IMR-90 (cell line): ENCODE measurements at regions not wholly inside any gene's neighbourhood (a gene's known extent, or its start where the extent isn't known, plus 50 kb on each side); places are given as distances from the start of the nearest gene placed in this dataset.

Experiments
- ATAC-seq: fragments of 200-7000 bp; cut with Tn5 transposase; 2 replicates; pipeline ENCODE4 v1.9.1; 2020; ENCODE audit warnings: low read depth, mild to moderate bottlenecking, moderate library complexity
- BruUV-seq: library from RNA; stranded (reverse); fragments of 400-500 nt; replicated peaks from 2 replicates; lab custom pipeline; 2021; lab: Mats Ljungman, UMichigan
- CTCF ChIA-PET: fragments of 300-600 bp; formaldehyde crosslinking; extraction: SDS; loops from one replicate; lab custom pipeline; 2021; ENCODE audit warnings: antibody characterized with exemption; lab: Yijun Ruan, JAX
- POLR2A ChIA-PET: fragments of 300-600 bp; sonication (Branson Sonifier 250); formaldehyde crosslinking; loops from one replicate; lab custom pipeline; 2022; ENCODE audit warnings: antibody characterized with exemption; ENCODE audit not compliant: unreplicated experiment; lab: Charles Lee
- DNase-seq: peaks from one replicate; pipeline ENCODE4 v3.0.0; 2013
- H2AFZ ChIP-seq: replicated peaks from 2 replicates; pipeline ENCODE3; 2013; ENCODE audit warnings: low read length, mild to moderate bottlenecking; ENCODE audit not compliant: poor library complexity
- H2AK5ac ChIP-seq: 2 replicates; pipeline ENCODE4 v1.6.1; 2013; ENCODE audit warnings: low read depth, low read length, inconsistent platforms
- H2AK9ac ChIP-seq: replicated peaks from 2 replicates; pipeline ENCODE3; 2013; ENCODE audit warnings: mild to moderate bottlenecking, low read depth, low read length, moderate library complexity; ENCODE audit not compliant: poor library complexity
- H2BK120ac ChIP-seq: 2 replicates; pipeline ENCODE4 v1.6.1; 2013; ENCODE audit warnings: low read depth, low read length, inconsistent platforms
- H2BK15ac ChIP-seq: 3 replicates; pipeline ENCODE4 v1.6.1; 2013; ENCODE audit warnings: low read depth, low read length, inconsistent platforms
- H2BK20ac ChIP-seq: 2 replicates; pipeline ENCODE4 v1.6.1; 2013; ENCODE audit warnings: low read depth, mild to moderate bottlenecking, inconsistent platforms, low read length, moderate library complexity
- H2BK5ac ChIP-seq: 2 replicates; pipeline ENCODE4 v1.6.1; 2013; ENCODE audit warnings: mild to moderate bottlenecking, low read depth, low read length, inconsistent platforms; ENCODE audit not compliant: poor library complexity, severe bottlenecking
- H3K14ac ChIP-seq: replicated peaks from 2 replicates; pipeline ENCODE4 v1.6.1; 2013; ENCODE audit warnings: low read depth, low read length, inconsistent platforms
- H3K18ac ChIP-seq: 2 replicates; pipeline ENCODE4 v1.6.1; 2013; ENCODE audit warnings: low read depth, low read length, control low read depth
- H3K23ac ChIP-seq: 2 replicates; pipeline ENCODE4 v1.6.1; 2013; ENCODE audit warnings: low read depth, low read length, inconsistent platforms
- H3K27ac ChIP-seq: 2 replicates; pipeline ENCODE4 v1.5.1; 2013; ENCODE audit warnings: mild to moderate bottlenecking, control low read depth, low read length; ENCODE audit not compliant: insufficient read depth
- H3K27me3 ChIP-seq: 2 replicates; pipeline ENCODE4 v1.6.1; 2013; ENCODE audit warnings: low read length; ENCODE audit not compliant: control insufficient read depth, insufficient read depth
- H3K36me3 ChIP-seq: 2 replicates; pipeline ENCODE4 v1.6.1; 2013; ENCODE audit warnings: low read length, mixed read lengths; ENCODE audit not compliant: control insufficient read depth, insufficient read depth
- H3K4ac ChIP-seq: 2 replicates; pipeline ENCODE4 v1.6.1; 2013; ENCODE audit warnings: low read depth, low read length, inconsistent platforms
- H3K4me1 ChIP-seq: 2 replicates; pipeline ENCODE4 v1.6.1; 2013; ENCODE audit warnings: low read length, mixed read lengths; ENCODE audit not compliant: control insufficient read depth, insufficient read depth
- H3K4me2 ChIP-seq: 2 replicates; pipeline ENCODE4 v1.6.1; 2013; ENCODE audit warnings: low read depth, mild to moderate bottlenecking, control low read depth, low read length, moderate library complexity
- H3K4me3 ChIP-seq: 2 replicates; pipeline ENCODE4 v1.5.1; 2013; ENCODE audit warnings: low read depth, mild to moderate bottlenecking, control low read depth, low read length, moderate library complexity; ENCODE audit not compliant: insufficient read depth
- H3K56ac ChIP-seq: 2 replicates; pipeline ENCODE4 v1.6.1; 2013; ENCODE audit warnings: low read length, inconsistent platforms; ENCODE audit not compliant: insufficient read depth; ENCODE audit errors: extremely low read depth
- H3K79me1 ChIP-seq, 2 experiments: 2 replicates each; pipeline ENCODE4 v1.6.1; 2013; ENCODE audit warnings: low read length in 2 of 2, inconsistent platforms in 1 of 2, low read depth in 1 of 2
- H3K9ac ChIP-seq: 2 replicates; pipeline ENCODE4 v1.6.1; 2013; ENCODE audit warnings: low read depth, low read length, control low read depth
- H3K9me1 ChIP-seq: 2 replicates; pipeline ENCODE4 v1.6.1; 2013; ENCODE audit warnings: low read length, inconsistent platforms; ENCODE audit not compliant: insufficient read depth
- H3K9me3 ChIP-seq: 2 replicates; pipeline ENCODE4 v1.6.1; 2013; ENCODE audit warnings: low read length; ENCODE audit not compliant: control insufficient read depth, insufficient read depth
- H4K20me1 ChIP-seq: 2 replicates; pipeline ENCODE4 v1.6.1; 2013; ENCODE audit warnings: low read length, inconsistent platforms; ENCODE audit not compliant: insufficient read depth
- H4K5ac ChIP-seq: 2 replicates; pipeline ENCODE4 v1.6.1; 2013; ENCODE audit warnings: mild to moderate bottlenecking, low read depth, low read length, control low read depth
- H4K8ac ChIP-seq, 2 experiments: 2 replicates each; pipeline ENCODE4 v1.6.1; 2013; ENCODE audit warnings: low read depth in 2 of 2, low read length in 2 of 2, control low read depth in 1 of 2, inconsistent platforms in 1 of 2
- H4K91ac ChIP-seq: 2 replicates; pipeline ENCODE4 v1.6.1; 2013; ENCODE audit warnings: low read depth, low read length, inconsistent platforms; ENCODE audit not compliant: insufficient read depth
- BHLHE40 ChIP-seq: fragments of 150-350 bp; IDR thresholded peaks from 2 replicates; pipeline ENCODE4 v1.6.1; 2016; ENCODE audit warnings: mild to moderate bottlenecking, low read depth, low read length
- POLR2A ChIP-seq: IDR thresholded peaks from 2 replicates; pipeline ENCODE4 v1.6.1; 2012; ENCODE audit warnings: mild to moderate bottlenecking, low read depth, low read length
- RAD21 ChIP-seq: IDR thresholded peaks from 2 replicates; pipeline ENCODE4 v1.6.1; 2012; ENCODE audit warnings: low read length, improper control_type of control experiment
- RCOR1 ChIP-seq: IDR thresholded peaks from 2 replicates; pipeline ENCODE4 v1.6.1; 2012; ENCODE audit warnings: mild to moderate bottlenecking, low read length, improper control_type of control experiment; ENCODE audit not compliant: insufficient replicate concordance
- WGBS, 2 experiments: methylation state at CpG; one replicate each; pipeline versions ENCODE4 v1.1.5 to v1.1.7; 2013; ENCODE audit warnings: missing lambda C conversion rate in 2 of 2; ENCODE audit not compliant: insufficient read length in 1 of 2; ENCODE audit errors: extremely low coverage in 2 of 2; 5-methylcytosine and 5-hydroxymethylcytosine counted together
- dilution Hi-C: fragments of 300-500 bp; cut with HindIII; formaldehyde crosslinking; loops from one replicate; pipeline ENCODE4 v1.14.3; 2018; ENCODE audit warnings: low sequenced_read_pairs; ENCODE audit not compliant: unreplicated experiment
- in situ Hi-C: fragments of 300-500 bp; cut with MboI; formaldehyde crosslinking; loops from 3 replicates; pipeline ENCODE4 v1.14.3; 2019; ENCODE audit warnings: low sequenced_read_pairs, inconsistent platforms, mixed read lengths
- intact Hi-C: fragments of 100-400 bp; cut with micrococcal nuclease; formaldehyde crosslinking; loops from 2 replicates; pipeline ENCODE4 v1.10.0; 2022
- TF ChIP-seq, protein P1 (sequence below): fragments of 150-350 bp; IDR thresholded peaks from 2 replicates; pipeline ENCODE4 v1.6.1; 2017; ENCODE audit warnings: mild to moderate bottlenecking, antibody characterized with exemption, low read length, low read depth

GRCh38 chr1:234896477-234897389 is 231.9 kb downstream of the TOMM20 start:
- CTCF ChIA-PET = no interaction called here
- intact Hi-C loops = no loop called here

More at GRCh38 chr1:234896477-234897389, 231.9 kb downstream of the TOMM20 start:
- Histone ChIP-seq H4K91ac (peak overlapping the region; percentile 6), H3K18ac (no peak overlapping the region), H3K36me3 (no peaks in the 10 kb centered on the region), H3K4me2 (no peak overlapping the region), H3K9me3 (no peaks in the 10 kb centered on the region), H4K8ac (no peak overlapping the region), H3K27me3 (no peaks in the 10 kb centered on the region), H2BK20ac (no peak overlapping the region), H3K27ac (no peak overlapping the region), H3K4me1 (peaks cover 17% of the 10 kb centered on the region), H4K20me1 (no peaks in the 10 kb centered on the region), H3K4ac (0 out of 2 replicates have a peak overlapping the region, but pooled peaks have one; percentile 27), H3K9ac (no peak overlapping the region), H2AFZ (no peak overlapping the region), H3K79me1 (no peaks in the 10 kb centered on the region), H2BK5ac (no peak overlapping the region), H3K9me1 (peaks cover 11% of the 10 kb centered on the region), H3K4me3 (no peak overlapping the region), H4K5ac (no peak overlapping the region), H2AK9ac (no peak overlapping the region), H3K56ac (no peak overlapping the region), H2BK15ac (no peak overlapping the region; the same call in 2 of the 3 replicates), H2BK120ac (peak overlapping the region; percentile 28; the same call in 1 of the 2 replicates), H3K23ac (no peak overlapping the region), H3K14ac (no peak overlapping the region), H2AK5ac (peak overlapping the region; percentile 21; the same call in 1 of the 2 replicates)
- ATAC-seq (no peak), DNase-seq (peak; percentile 26)
- in situ Hi-C loops (no loop called here), dilution Hi-C loops (no loop called here)
- BruUV-seq = no TSS peak
- TF ChIP-seq RCOR1 (no peak), RAD21 (no peak), POLR2A (no peak), BHLHE40 (peak; percentile 62; the same call in 1 of the 2 replicates)
- TF ChIP-seq, protein P1, sequence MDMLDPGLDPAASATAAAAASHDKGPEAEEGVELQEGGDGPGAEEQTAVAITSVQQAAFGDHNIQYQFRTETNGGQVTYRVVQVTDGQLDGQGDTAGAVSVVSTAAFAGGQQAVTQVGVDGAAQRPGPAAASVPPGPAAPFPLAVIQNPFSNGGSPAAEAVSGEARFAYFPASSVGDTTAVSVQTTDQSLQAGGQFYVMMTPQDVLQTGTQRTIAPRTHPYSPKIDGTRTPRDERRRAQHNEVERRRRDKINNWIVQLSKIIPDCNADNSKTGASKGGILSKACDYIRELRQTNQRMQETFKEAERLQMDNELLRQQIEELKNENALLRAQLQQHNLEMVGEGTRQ = no peak
- 80% methylated on average over 4 of the region's 15 CpGs; no CpG with 5 or more reads in 1 of the 2 experiments for WGBS, 2 experiments
- POLR2A ChIA-PET = no interaction called here
